ENCODE measurements at regions not wholly inside any gene's neighbourhood (a gene's known extent, or its start where the extent isn't known, plus 50 kb on each side); places are given as distances from the start of the nearest gene placed in this dataset.
"Not testable (repeated sequence)": the region's sequence is repeated elsewhere in the genome, so short reads cannot be mapped to it uniquely, and the experiment has no call there.

DNA sequence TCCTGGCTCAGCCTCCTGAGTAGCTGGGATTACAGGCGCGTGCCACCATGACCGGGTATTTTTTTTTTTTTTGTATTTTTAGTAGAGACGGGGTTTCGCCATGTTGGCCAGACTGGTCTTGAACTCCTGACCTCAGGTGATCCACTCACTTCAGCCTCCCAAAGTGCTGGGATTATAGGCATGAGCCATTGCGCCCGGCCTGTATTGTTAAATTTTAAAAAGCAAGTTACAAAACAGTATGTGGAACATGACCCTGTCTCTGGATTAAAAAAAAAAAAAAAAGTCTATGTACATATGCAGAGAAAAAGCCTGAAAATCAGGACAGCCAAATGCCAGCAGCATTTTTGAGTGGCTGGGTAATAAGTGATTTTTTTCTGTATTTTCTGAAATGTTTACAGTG is 64.8 kb upstream of the UXS1 start:
- TF ChIP-seq, protein P1, sequence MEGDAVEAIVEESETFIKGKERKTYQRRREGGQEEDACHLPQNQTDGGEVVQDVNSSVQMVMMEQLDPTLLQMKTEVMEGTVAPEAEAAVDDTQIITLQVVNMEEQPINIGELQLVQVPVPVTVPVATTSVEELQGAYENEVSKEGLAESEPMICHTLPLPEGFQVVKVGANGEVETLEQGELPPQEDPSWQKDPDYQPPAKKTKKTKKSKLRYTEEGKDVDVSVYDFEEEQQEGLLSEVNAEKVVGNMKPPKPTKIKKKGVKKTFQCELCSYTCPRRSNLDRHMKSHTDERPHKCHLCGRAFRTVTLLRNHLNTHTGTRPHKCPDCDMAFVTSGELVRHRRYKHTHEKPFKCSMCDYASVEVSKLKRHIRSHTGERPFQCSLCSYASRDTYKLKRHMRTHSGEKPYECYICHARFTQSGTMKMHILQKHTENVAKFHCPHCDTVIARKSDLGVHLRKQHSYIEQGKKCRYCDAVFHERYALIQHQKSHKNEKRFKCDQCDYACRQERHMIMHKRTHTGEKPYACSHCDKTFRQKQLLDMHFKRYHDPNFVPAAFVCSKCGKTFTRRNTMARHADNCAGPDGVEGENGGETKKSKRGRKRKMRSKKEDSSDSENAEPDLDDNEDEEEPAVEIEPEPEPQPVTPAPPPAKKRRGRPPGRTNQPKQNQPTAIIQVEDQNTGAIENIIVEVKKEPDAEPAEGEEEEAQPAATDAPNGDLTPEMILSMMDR (conservative IDR thresholded peaks at IDR 0.05): not testable (repeated sequence)
- TF ChIP-seq ZFX (IDR thresholded peaks at IDR 0.05): not testable (repeated sequence)
